Sciatic nerve (tissue), 2 donors: ENCODE measurements at regions not wholly inside any gene's neighbourhood (a gene's known extent, or its start where the extent isn't known, plus 50 kb on each side); places are given as distances from the start of the nearest gene placed in this dataset.
"Not testable (repeated sequence)": the region's sequence is repeated elsewhere in the genome, so short reads cannot be mapped to it uniquely, and the experiment has no call there.

Experiments
- ATAC-seq: fragments of 200-7000 bp; cut with Tn5 transposase; one replicate; pipeline ENCODE4 v1.9.1; 2020; ENCODE audit warnings: mild to moderate bottlenecking, moderate library complexity
- DNase-seq: peaks from one replicate; pipeline ENCODE4 v3.0.0-alpha.2; 2020; ENCODE audit warnings: low spot score
- intact Hi-C: fragments of 100-400 bp; cut with DNase I; formaldehyde crosslinking; loops from one replicate; pipeline ENCODE4 v1.14.2; 2022
- donor health status: DM: no; HTN: no; CAD: no.
- donor health status: DM: no; HTN: no; CAD: no.

- DNase-seq (no peak), ATAC-seq (no peak)
- intact Hi-C loops: no loop called here
Observed at GRCh38 chr4:85092536-85092935, 126.0 kb upstream of the WDFY3 start.

GRCh38 chr4:85092943-85093342 is 126.5 kb upstream of the WDFY3 start:
- ATAC-seq (no peak), DNase-seq (no peak)
- intact Hi-C loops: no loop called here

DNA sequence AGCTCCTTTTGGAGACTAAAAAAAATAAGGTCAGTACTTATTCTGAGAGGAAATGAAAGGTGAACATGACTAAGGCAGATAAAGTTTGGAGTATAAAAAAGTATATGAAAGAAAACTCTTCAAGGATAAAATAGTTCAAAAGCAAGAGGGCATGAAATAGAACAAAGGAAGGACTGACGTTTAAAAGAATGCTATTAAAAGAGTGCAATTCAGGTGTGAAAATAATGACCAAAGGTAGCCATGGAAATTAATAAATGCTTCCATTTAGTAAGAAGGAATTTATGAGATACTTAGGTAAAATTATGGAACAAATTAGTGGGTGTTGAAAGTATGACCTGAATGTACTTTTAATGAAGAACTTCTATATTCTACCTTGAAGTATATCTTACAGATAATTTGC is 128.2 kb upstream of the WDFY3 start:
- ATAC-seq (no peak), DNase-seq (no peak)
- intact Hi-C loops: no loop called here

DNA sequence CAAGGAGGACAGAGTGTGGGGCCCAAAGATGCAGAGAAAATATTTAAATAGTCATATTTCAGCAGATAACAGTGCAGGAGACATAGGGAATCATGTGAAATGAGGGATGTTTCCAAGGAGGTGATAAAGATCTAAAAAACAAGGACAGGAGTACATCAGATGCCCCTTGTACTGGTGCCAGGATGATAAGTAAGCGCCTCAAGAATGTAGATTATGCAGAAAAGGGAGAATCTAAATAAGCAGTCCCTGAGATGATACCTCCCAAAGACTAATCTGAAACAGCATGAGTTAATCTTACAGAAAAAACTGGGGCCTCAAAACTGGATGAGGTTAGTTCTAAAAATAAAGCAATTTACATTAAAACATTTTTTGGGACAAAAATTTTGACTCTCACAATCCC is 136.1 kb upstream of the WDFY3 start:
- intact Hi-C loops: no loop called here
- ATAC-seq (no peak), DNase-seq (no peak)

DNA sequence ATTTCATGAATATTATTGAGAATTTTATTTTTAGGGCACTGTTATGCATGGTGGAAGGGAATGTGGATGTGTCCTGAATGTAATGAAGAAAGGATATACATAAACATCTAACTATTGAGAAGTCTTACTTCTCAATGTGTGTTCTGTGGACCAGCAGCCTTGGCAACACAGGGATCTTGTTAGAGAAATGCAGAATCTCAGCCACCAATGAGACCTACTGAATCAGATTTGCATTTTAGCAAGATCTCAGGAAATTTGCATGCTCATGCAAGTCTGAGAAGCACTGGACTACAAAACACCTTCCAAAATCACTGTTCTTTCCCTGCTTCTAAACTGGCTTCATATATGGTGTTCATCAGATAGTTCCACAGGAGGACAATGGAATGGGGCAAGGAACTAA is 139.7 kb upstream of the WDFY3 start:
- intact Hi-C loops: no loop called here
- no peak for DNase-seq
- ATAC-seq: no peak

- intact Hi-C loops: no loop called here
- ATAC-seq: no peak
- no peak for DNase-seq
Observed at GRCh38 chr4:85106805-85107336, 140.4 kb upstream of the WDFY3 start.

GRCh38 chr4:85107553-85107952 is 141.1 kb upstream of the WDFY3 start:
- DNase-seq: no peak
- no peak for ATAC-seq
- intact Hi-C loops: no loop called here

DNA sequence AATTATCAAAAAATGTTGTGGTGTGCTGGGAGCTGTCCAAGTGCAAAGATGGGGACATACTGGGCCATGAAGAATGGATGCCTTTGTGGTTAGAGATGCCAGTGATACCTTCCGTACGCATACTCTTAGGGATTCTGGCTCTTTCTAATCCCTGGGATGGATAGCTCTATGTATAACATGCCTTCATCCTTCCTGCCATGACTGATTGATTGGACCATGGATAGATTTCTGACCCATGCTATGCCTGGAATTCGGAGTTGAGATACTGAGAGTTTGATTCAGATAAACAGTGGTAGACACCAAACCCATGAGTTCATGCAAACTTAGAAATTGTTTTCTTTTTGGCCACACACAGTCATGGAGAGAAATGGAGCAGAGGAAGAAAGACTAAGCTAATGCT is 147.2 kb upstream of the WDFY3 start:
- DNase-seq (no peak), ATAC-seq (no peak)
- intact Hi-C loops: no loop called here

DNA sequence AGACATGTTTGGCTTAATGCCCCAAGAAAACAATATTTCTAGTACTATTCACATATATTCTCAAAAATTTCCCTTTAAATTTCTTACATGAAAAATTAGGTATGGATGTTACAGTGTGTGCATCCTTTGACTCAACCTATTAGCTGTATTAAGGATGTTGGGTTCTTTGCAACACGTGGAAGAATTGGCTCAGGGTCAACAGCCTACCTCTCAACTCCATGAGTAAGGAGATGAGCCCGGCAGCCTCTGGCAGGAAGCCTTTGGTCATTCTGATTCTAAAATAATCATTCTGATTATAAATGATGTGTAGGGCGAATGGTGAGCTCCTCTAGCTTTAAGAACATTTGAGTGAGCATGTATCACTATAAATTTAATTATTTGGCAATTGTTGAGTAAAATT is 148.0 kb upstream of the WDFY3 start:
- DNase-seq (no peak), ATAC-seq (no peak)
- intact Hi-C loops: no loop called here

DNA sequence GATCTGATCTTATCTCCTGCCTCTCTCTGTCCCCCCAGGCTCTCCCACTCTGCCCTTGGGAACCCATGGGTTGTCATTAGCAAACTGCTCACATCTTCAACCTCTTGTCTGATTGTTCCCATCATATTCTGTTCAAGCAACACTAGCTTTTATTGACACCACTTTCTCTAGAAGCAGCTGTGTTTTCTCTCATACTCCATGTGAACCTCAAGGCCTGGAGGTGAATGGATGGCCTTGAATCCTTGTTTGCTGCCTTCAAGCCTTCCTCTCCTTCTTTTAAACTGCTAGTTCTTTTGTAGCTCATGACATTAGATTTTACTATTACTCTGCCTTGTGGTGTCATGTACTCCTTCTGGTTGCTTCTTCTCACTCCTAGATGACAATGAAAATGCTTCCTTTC is 149.5 kb upstream of the WDFY3 start:
- DNase-seq (no peak), ATAC-seq (no peak)
- intact Hi-C loops: no loop called here

DNA sequence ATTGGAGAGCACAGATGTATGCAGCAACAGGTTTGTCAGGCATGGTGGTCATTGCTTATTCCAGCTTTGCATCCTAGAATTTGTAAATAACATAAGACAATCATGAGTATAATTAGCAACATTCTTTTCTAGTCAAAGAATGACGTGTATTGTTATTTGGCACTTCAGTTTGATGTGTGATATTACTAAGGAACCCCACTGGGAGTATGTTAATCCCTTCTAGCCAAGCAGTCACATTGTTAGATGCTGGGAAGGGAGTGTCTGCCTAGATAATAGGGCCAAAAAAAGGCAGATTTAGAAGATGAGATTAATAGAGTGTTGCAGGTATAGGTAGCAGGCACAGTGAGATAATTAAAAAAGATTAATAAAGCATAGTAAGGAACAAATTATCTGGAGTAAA is 159.2 kb upstream of the WDFY3 start:
- ATAC-seq: no peak
- intact Hi-C loops: no loop called here
- DNase-seq: no peak

- ATAC-seq (no peak), DNase-seq (no peak)
- intact Hi-C loops: no loop called here
Observed at GRCh38 chr4:85126991-85127591, 160.6 kb upstream of the WDFY3 start.

DNA sequence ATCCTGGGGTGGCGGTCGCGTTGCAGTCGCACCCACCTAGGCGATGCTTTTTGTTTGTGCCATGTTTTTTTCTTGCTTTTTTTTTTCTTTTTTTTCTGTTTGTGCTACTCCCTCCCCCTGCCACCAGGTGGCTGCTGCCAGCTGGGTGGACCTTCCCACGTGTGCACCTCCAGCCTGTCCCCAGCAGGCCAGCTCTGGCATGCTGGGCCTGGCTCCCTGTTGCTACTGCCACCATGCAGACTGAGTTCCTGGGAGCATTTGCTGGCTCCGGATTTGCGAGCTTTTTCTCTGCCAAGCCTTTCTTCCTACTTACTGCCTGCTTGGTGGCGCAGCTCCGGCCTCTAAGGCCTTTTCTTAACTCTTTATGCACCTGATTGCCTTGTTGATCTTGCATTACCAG is 161.2 kb upstream of the WDFY3 start:
- ATAC-seq (no peak), DNase-seq (no peak)
- intact Hi-C loops: no loop called here

- ATAC-seq (no peak), DNase-seq (no peak)
- intact Hi-C loops: no loop called here
Observed at GRCh38 chr4:85128246-85129204, 162.0 kb upstream of the WDFY3 start.

DNA sequence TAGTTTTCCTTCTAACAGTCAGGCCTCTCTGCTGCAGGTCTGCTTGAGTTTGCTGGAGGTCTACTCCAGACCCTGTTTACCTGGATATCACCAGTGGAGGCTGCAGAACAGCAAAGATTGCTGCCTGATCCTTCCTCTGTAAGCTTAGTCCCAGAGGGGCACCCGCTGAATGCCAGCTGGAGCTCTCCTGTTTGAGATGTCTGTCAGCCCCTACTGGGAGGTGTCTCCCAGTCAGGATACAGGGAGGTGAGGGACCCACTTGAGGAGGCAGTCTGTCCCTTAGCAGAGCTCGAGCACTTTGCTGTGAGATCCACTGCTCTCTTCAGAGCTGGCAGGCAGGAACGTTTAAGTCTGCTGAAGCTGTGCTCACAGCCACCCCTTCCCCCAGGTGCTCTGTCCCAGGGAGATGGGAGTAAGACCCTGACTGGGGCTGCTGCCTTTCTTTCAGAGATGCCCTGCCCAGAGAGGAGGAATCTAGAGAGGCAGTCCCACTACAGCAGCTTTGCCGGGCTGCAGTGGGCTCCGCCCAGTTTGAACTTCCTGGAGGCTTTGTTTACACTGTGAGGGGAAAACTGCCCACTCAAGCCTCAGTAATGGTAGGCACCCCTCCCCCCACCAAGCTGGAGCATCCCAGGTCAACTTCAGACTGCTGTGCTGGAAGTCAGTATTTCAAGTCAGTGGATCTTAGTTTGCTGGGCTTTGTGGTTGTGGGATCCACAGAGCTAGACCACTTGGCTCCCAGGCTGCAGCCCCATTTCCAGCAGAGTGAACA is 163.1 kb upstream of the WDFY3 start:
- DNase-seq, intact Hi-C loops, ATAC-seq: not testable (repeated sequence)

DNA sequence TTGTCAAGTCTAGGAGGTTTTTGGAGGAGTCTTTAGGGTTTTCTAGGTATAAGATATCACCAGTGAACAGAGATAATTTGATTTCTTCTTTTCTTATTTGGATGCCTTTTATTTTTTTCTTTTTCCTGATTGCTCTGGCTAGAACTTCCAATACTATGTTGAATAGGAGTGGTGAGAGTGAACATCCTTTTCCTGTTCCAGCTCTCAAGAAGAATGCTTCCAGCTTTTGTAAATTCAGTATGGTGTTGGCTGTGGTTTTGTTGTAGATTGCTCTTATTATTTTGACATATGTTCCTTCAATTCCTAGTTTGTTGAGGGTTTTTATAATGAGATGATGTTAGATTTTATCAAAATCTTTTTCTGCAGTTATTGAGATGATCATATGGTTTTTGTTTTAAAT is 165.6 kb upstream of the WDFY3 start:
- DNase-seq (no peak), ATAC-seq (no peak)
- intact Hi-C loops: no loop called here

GRCh38 chr4:85132570-85132969 is 166.1 kb upstream of the WDFY3 start:
- DNase-seq: no peak
- intact Hi-C loops: no loop called here

GRCh38 chr4:85139749-85140148 is 173.3 kb upstream of the WDFY3 start:
- intact Hi-C loops, DNase-seq, ATAC-seq: not testable (repeated sequence)

More at GRCh38 chr4:85132570-85132969, 166.1 kb upstream of the WDFY3 start:
- ATAC-seq: no peak

GRCh38 chr4:85142451-85142850 is 176.0 kb upstream of the WDFY3 start:
- intact Hi-C loops: no loop called here
- DNase-seq (no peak), ATAC-seq (no peak)
